GM20000 (cell line): ENCODE measurements at regions not wholly inside any gene's neighbourhood (a gene's known extent, or its start where the extent isn't known, plus 50 kb on each side); places are given as distances from the start of the nearest gene placed in this dataset.

Experiments
- DNase-seq: peaks from one replicate; pipeline ENCODE4 v3.0.0; 2012; ENCODE audit warnings: low spot score
- TF ChIP-seq, protein P1 (sequence below): IDR thresholded peaks from 2 replicates; pipeline ENCODE4 v1.5.1; 2012; ENCODE audit warnings: mild to moderate bottlenecking, control low read depth; ENCODE audit errors: extremely low read depth, missing control alignments

DNA sequence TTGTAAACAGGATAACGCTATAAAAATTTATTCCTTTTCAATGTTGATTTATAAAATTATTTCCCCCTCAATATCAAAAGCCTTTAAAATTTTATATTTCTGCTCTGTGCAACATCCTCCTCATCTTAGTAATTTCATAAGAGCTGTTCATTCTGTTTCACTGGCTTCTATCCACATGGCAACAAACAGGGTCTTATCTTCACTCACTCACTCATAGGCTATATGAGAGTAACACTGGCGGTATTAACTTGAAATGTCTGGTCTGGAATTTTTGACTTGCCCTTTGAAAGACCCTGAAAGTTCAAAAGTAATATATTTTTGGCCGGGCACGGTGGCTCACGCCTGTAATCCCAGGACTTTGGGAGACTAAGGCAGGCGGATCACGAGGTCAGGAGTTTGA, 77.4 kb upstream of the KRTAP11-1 start:
- TF ChIP-seq, protein P1, sequence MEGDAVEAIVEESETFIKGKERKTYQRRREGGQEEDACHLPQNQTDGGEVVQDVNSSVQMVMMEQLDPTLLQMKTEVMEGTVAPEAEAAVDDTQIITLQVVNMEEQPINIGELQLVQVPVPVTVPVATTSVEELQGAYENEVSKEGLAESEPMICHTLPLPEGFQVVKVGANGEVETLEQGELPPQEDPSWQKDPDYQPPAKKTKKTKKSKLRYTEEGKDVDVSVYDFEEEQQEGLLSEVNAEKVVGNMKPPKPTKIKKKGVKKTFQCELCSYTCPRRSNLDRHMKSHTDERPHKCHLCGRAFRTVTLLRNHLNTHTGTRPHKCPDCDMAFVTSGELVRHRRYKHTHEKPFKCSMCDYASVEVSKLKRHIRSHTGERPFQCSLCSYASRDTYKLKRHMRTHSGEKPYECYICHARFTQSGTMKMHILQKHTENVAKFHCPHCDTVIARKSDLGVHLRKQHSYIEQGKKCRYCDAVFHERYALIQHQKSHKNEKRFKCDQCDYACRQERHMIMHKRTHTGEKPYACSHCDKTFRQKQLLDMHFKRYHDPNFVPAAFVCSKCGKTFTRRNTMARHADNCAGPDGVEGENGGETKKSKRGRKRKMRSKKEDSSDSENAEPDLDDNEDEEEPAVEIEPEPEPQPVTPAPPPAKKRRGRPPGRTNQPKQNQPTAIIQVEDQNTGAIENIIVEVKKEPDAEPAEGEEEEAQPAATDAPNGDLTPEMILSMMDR, result no peak
- no peak for DNase-seq

GRCh38 chr21:30957010-30957409, 75.6 kb upstream of the KRTAP11-1 start:
- TF ChIP-seq, protein P1, result no peak
- DNase-seq, result no peak

DNA sequence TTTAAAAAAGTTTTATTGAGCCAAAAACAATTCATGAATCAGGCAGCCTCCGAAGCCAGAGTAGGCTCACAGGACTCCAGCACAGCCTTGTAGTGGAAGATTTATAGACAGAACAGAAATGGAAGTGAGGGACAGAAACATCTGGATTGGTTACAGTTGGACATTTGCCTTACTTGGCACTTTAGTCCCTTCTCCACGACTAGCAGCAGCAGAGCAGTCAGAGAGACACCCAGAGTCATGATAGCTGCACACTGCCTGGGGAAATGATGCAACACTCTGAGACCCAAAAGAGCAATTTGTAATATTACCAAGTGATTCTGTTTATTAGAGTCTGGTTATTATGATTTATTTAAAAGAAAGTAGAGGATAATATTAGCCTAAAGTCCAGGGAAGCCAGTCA, 72.2 kb upstream of the KRTAP11-1 start:
- DNase-seq, result no peak
- TF ChIP-seq, protein P1, result no peak

DNA sequence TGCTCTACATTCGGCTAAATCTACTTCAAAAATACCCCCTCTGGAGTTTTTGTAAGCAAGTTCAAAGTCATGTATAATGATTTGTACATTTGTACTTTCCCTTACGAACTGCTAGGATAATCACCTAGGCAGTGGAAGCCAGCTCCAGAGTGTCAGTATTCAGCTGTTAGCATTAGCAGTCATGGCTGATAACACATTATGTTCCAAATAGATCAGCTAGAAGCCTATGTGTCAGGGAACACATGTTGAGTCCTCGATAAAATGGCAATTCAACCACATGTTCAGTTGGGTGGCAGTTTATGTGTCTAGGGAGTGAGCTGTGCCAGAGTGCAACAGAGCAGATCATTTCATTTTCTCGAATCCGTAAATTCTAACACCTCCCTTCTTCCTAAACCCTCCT, 65.8 kb upstream of the KRTAP11-1 start:
- TF ChIP-seq, protein P1, result no peak
- no peak for DNase-seq

DNA sequence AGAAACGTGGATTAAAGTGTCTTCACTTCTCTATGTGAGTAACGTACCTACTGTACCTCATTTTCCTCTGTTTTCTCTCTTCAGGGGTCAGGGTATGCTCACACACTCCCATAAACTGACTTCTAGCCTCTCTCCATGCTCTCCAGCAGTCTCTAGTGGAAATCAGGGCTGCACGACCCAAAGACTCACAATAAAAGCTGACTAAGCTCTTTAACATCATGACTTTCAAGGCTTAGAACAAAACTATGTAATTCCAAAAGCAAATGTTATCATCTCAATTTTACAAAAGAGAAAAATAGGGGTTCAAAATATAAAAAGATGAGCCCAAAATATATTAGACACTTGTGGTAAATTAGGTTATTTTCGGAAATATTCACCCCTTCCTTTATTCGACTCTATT, 62.5 kb upstream of the KRTAP11-1 start:
- no peak for DNase-seq
- TF ChIP-seq, protein P1, result no peak

GRCh38 chr21:30943243-30943642, 61.9 kb upstream of the KRTAP11-1 start:
- TF ChIP-seq, protein P1, result no peak

GRCh38 chr21:30942192-30942591, 60.8 kb upstream of the KRTAP11-1 start:
- no peak for DNase-seq
- TF ChIP-seq, protein P1, result no peak

More at GRCh38 chr21:30943243-30943642, 61.9 kb upstream of the KRTAP11-1 start:
- no peak for DNase-seq
